K562 (cell line): ENCODE measurements at regions not wholly inside any gene's neighbourhood (a gene's known extent, or its start where the extent isn't known, plus 50 kb on each side); places are given as distances from the start of the nearest gene placed in this dataset.
"Not testable (repeated sequence)": the region's sequence is repeated elsewhere in the genome, so short reads cannot be mapped to it uniquely, and the experiment has no call there.

Experiments
- ATAC-seq: fragments of 200-7000 bp; cut with Tn5 transposase; 3 replicates; pipeline ENCODE4 v1.9.1; 2020; ENCODE audit warnings: moderate library complexity
- BruUV-seq: library from RNA; stranded (reverse); fragments of 400-500 nt; replicated peaks from 2 replicates; lab custom pipeline; 2021; lab: Mats Ljungman, UMichigan
- CTCF ChIA-PET: fragments of 300-600 bp; formaldehyde crosslinking; extraction: SDS; loops from one replicate; lab custom pipeline; 2021; ENCODE audit warnings: low intra/inter-chr PET ratio; lab: Yijun Ruan, JAX
- POLR2A ChIA-PET: fragments of 300-600, 350-650 bp; sonication (Branson Sonifier 250); formaldehyde crosslinking; extraction: SDS; loops from one replicate; lab custom pipeline; 2021; ENCODE audit warnings: antibody characterized with exemption, inconsistent platforms; lab: Yijun Ruan, JAX
- DNase-seq, 4 experiments: peaks; one replicate each; pipeline versions ENCODE4 v3.0.0 to v3.0.0-alpha.2; 2011 to 2018; ENCODE audit warnings: low spot score in 3 of 4, mixed read lengths in 3 of 4; ENCODE audit errors: extremely low read depth in 1 of 4
- FAIRE-seq: peaks from 2 replicates; lab custom pipeline; 2011; peaks lifted over from hg19 to GRCh38; lab: Jason Lieb, UNC
- H2AFZ ChIP-seq: 2 replicates; pipeline ENCODE4 v1.6.0; 2011; ENCODE audit warnings: low read depth, low read length, control low read depth, inconsistent platforms
- H3K27ac ChIP-seq: fragments of 200-600 bp; 3 replicates; pipeline ENCODE4 v1.8.0; 2011; ENCODE audit warnings: low read depth, mild to moderate bottlenecking, control low read depth, inconsistent platforms, low read length, moderate library complexity, mixed read lengths; ENCODE audit errors: extremely low read depth
- H3K27me3 ChIP-seq, 2 experiments: fragments of 300-600 bp in 1 of 2; 2 replicates in 1 of 2; 3 replicates in 1 of 2; pipeline versions ENCODE4 v1.6.0 to v1.8.0; 2011; ENCODE audit warnings: inconsistent platforms in 2 of 2, low read length in 2 of 2, mild to moderate bottlenecking in 1 of 2, mixed read lengths in 1 of 2, moderate library complexity in 1 of 2; ENCODE audit not compliant: control insufficient read depth in 2 of 2, insufficient read depth in 2 of 2
- H3K36me3 ChIP-seq: fragments of 300-600 bp; 3 replicates; pipeline ENCODE4 v1.8.0; 2011; ENCODE audit warnings: mild to moderate bottlenecking, low read length, inconsistent platforms; ENCODE audit not compliant: control insufficient read depth, insufficient read depth
- H3K4me1 ChIP-seq, 2 experiments: fragments of 200-600 bp in 1 of 2; replicated peaks in 1 of 2; 2 replicates in 1 of 2; 3 replicates in 1 of 2; pipeline versions ENCODE4 v1.5.1 to v1.8.0; 2011; ENCODE audit warnings: inconsistent platforms in 2 of 2, low read length in 2 of 2, mild to moderate bottlenecking in 1 of 2, mixed read lengths in 1 of 2, moderate library complexity in 1 of 2; ENCODE audit not compliant: control insufficient read depth in 2 of 2, insufficient read depth in 2 of 2
- H3K4me2 ChIP-seq: 2 replicates; pipeline ENCODE4 v1.6.1; 2011; ENCODE audit warnings: low read length, control low read depth, inconsistent platforms, mixed read lengths; ENCODE audit not compliant: insufficient read depth
- H3K4me3 ChIP-seq: fragments of 200-600 bp; sonication (generic), shearing (Covaris generic); 2 replicates; pipeline ENCODE4 v1.5.1; 2016; ENCODE audit warnings: control low read depth, inconsistent platforms
- H3K79me2 ChIP-seq: fragments of 200-600 bp; 3 replicates; pipeline ENCODE4 v1.8.0; 2011; ENCODE audit warnings: low read length, inconsistent platforms; ENCODE audit not compliant: control insufficient read depth, insufficient read depth
- H3K9ac ChIP-seq, 2 experiments: 2 replicates each; pipeline versions ENCODE4 v1.6.0 to v1.6.1; 2011; ENCODE audit warnings: low read depth in 2 of 2, low read length in 2 of 2, control low read depth in 1 of 2, inconsistent platforms in 1 of 2, mild to moderate bottlenecking in 1 of 2, mixed read lengths in 1 of 2; ENCODE audit not compliant: insufficient read depth in 1 of 2
- H3K9me1 ChIP-seq: one replicate; pipeline ENCODE4 v1.6.0; 2011; ENCODE audit warnings: inconsistent platforms, mild to moderate bottlenecking, low read length, moderate library complexity; ENCODE audit not compliant: control insufficient read depth, insufficient read depth
- H3K9me3 ChIP-seq: replicated peaks from 2 replicates; pipeline ENCODE4 v1.5.1; 2011; ENCODE audit warnings: low read depth, low read length, inconsistent platforms; ENCODE audit not compliant: control insufficient read depth, insufficient read depth
- H4K20me1 ChIP-seq: replicated peaks from 2 replicates; pipeline ENCODE4 v1.6.1; 2011; ENCODE audit warnings: low read length, inconsistent platforms, mixed read lengths; ENCODE audit not compliant: control insufficient read depth, insufficient read depth
- CEBPG ChIP-seq, 3 experiments: fragments of 200-800 bp in 1 of 3; sonication (Bioruptor generic) in 1 of 3; sonication (generic) in 1 of 3; formaldehyde crosslinking in 1 of 3; IDR thresholded peaks in 2 of 3; conservative IDR thresholded peaks in 1 of 3; 2 replicates each; pipeline versions ENCODE4 v1.6.1 to v1.8.0; 2016 to 2022; ENCODE audit warnings: missing compliant biosample characterization in 2 of 3, missing genetic modification characterization in 2 of 3, mild to moderate bottlenecking in 1 of 3, missing genetic modification reagents in 1 of 3
- WGBS: fragments of 100-300 bp; shearing (Covaris generic); methylation state at CpG from one replicate; pipeline ENCODE4 v1.1.6; 2016; ENCODE audit warnings: low coverage, mixed read lengths; ENCODE audit not compliant: insufficient coverage; ENCODE audit errors: missing lambda C conversion rate; 5-methylcytosine and 5-hydroxymethylcytosine counted together
- in situ Hi-C: fragments of 300-500 bp; cut with MboI; formaldehyde crosslinking; loops from 4 replicates; pipeline ENCODE4 v1.15.0; 2018; ENCODE audit warnings: inconsistent platforms, mixed read lengths
- intact Hi-C: fragments of 100-400 bp; cut with micrococcal nuclease; formaldehyde crosslinking; loops from 2 replicates; pipeline ENCODE4 v1.14.2; 2022

GRCh38 chr22:12206687-12207086 is 3321.3 kb upstream of the OR11H1 start:
- H3K36me3 ChIP-seq; H4K20me1 ChIP-seq; H3K79me2 ChIP-seq; intact Hi-C loops; H3K27me3 ChIP-seq; H2AFZ ChIP-seq; H3K9me1 ChIP-seq; H3K4me1 ChIP-seq; H3K9ac ChIP-seq; DNase-seq; H3K4me2 ChIP-seq; CTCF ChIA-PET; H3K27ac ChIP-seq; BruUV-seq; H3K9me3 ChIP-seq; H3K4me3 ChIP-seq; FAIRE-seq; POLR2A ChIA-PET; ATAC-seq; TF ChIP-seq CEBPG (CRISPR knock-in tag; IDR thresholded peaks at IDR 0.05): not testable (repeated sequence)
- WGBS: 0% methylated on average over 1 of the region's 1 CpG
- peak in 1 of 2 experiments; percentile 42; a peak in 1 of 4 replicates for TF ChIP-seq CEBPG (tag; conservative IDR thresholded peaks at IDR 0.05 in 1 of 2, IDR thresholded peaks at IDR 0.05 in 1 of 2)
- in situ Hi-C loops: loop anchor here (10.0 kb wide), 1 partner anchor 498 kb away; no protein-coding TSS in a partner anchor
